ENCODE measurements at regions not wholly inside any gene's neighbourhood (a gene's known extent, or its start where the extent isn't known, plus 50 kb on each side); places are given as distances from the start of the nearest gene placed in this dataset.

- Histone ChIP-seq H3K4me3 (no peak overlapping the region), H3K4me1 (no peaks in the 10 kb centered on the region), H3K27ac (replicated peaks) (no peak overlapping the region), H3K9me3 (replicated peaks) (no peaks in the 10 kb centered on the region), H3K27me3 (ENCODE audit: low read depth) (no peaks in the 10 kb centered on the region), H3K36me3 (no peaks in the 10 kb centered on the region)
- DNase-seq = no peak
- TF ChIP-seq, protein P1, sequence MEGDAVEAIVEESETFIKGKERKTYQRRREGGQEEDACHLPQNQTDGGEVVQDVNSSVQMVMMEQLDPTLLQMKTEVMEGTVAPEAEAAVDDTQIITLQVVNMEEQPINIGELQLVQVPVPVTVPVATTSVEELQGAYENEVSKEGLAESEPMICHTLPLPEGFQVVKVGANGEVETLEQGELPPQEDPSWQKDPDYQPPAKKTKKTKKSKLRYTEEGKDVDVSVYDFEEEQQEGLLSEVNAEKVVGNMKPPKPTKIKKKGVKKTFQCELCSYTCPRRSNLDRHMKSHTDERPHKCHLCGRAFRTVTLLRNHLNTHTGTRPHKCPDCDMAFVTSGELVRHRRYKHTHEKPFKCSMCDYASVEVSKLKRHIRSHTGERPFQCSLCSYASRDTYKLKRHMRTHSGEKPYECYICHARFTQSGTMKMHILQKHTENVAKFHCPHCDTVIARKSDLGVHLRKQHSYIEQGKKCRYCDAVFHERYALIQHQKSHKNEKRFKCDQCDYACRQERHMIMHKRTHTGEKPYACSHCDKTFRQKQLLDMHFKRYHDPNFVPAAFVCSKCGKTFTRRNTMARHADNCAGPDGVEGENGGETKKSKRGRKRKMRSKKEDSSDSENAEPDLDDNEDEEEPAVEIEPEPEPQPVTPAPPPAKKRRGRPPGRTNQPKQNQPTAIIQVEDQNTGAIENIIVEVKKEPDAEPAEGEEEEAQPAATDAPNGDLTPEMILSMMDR (IDR thresholded peaks at IDR 0.05; ENCODE audit: borderline replicate concordance) = no peak
- intact Hi-C loops (cut with micrococcal nuclease) = no loop called here
These were observed 195.5 kb upstream of the KYNU start for GRCh38 chr2:142681952-142682351.

GRCh38 chr2:142678164-142678563 lies 199.3 kb upstream of the KYNU start:
- TF ChIP-seq, protein P1 (IDR thresholded peaks at IDR 0.05; ENCODE audit: borderline replicate concordance) = no peak
- intact Hi-C loops (cut with micrococcal nuclease) = no loop called here
- Histone ChIP-seq H3K4me1 (no peaks in the 10 kb centered on the region), H3K9me3 (replicated peaks) (no peaks in the 10 kb centered on the region), H3K4me3 (no peak overlapping the region), H3K27ac (replicated peaks) (no peak overlapping the region), H3K36me3 (no peaks in the 10 kb centered on the region), H3K27me3 (ENCODE audit: low read depth) (no peaks in the 10 kb centered on the region)
- no peak for DNase-seq

DNA sequence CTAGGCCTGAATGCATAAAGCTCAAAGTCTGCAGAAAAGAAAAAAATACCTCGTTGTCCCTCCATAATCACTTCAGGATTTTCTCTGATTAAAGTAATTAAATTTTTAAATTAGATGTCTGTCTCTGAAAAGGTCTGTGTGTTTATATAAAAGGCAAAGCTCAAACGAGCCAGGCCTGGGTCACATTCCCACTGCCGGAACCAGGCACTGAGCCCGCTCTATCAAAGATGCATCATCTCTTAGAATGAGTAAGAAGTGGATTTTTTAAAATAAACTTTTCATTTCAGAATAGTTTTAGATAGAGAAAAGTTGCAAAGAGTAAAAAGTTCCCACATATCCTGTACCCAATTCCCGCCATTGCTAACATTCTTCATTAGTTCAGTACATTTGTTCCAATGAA lies 202.1 kb upstream of the KYNU start:
- no peak for DNase-seq
- TF ChIP-seq, protein P1 (IDR thresholded peaks at IDR 0.05; ENCODE audit: borderline replicate concordance) = no peak
- Histone ChIP-seq H3K36me3 (no peaks in the 10 kb centered on the region), H3K9me3 (replicated peaks) (no peaks in the 10 kb centered on the region), H3K27ac (replicated peaks) (no peak overlapping the region), H3K4me1 (no peaks in the 10 kb centered on the region), H3K4me3 (no peak overlapping the region), H3K27me3 (ENCODE audit: low read depth) (no peaks in the 10 kb centered on the region)
- intact Hi-C loops (cut with micrococcal nuclease) = no loop called here

DNA sequence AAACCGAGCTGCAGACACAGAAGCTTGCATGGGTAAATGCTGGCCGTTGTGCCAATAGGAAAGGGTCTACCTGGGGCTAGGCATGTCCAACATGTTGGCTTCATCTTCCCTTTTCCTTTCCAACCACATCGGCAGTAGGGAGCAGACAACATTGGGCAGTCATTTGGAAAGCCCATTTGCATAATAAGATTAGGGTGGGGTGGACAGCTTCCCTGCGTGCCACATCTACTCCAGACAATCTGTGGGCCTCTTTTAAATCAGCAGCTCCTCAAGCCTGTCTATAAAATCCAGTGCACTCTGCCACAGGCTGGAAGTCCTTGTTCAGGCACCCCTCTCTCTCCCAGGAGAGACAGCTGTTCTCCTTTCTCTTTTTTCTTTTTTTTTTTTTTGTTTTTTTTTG lies 203.6 kb upstream of the KYNU start:
- H3K36me3 ChIP-seq = no peaks in the 10 kb centered on the region
- TF ChIP-seq, protein P1 (IDR thresholded peaks at IDR 0.05; ENCODE audit: borderline replicate concordance) = no peak
- no peak overlapping the region for H3K27ac ChIP-seq (replicated peaks)
- DNase-seq = no peak
- no peak overlapping the region for H3K4me3 ChIP-seq
- no peaks in the 10 kb centered on the region for H3K9me3 ChIP-seq (replicated peaks)
- intact Hi-C loops (cut with micrococcal nuclease) = no loop called here
- no peaks in the 10 kb centered on the region for H3K27me3 ChIP-seq (ENCODE audit: low read depth)
- no peaks in the 10 kb centered on the region for H3K4me1 ChIP-seq

GRCh38 chr2:142672698-142673097 lies 204.8 kb upstream of the KYNU start:
- TF ChIP-seq, protein P1 (IDR thresholded peaks at IDR 0.05; ENCODE audit: borderline replicate concordance) = no peak
- intact Hi-C loops (cut with micrococcal nuclease) = no loop called here
- Histone ChIP-seq H3K4me3 (no peak overlapping the region), H3K4me1 (no peaks in the 10 kb centered on the region), H3K27me3 (ENCODE audit: low read depth) (no peaks in the 10 kb centered on the region), H3K27ac (replicated peaks) (no peak overlapping the region), H3K9me3 (replicated peaks) (no peaks in the 10 kb centered on the region), H3K36me3 (no peaks in the 10 kb centered on the region)
- no peak for DNase-seq

GRCh38 chr2:142670362-142670761 lies 207.1 kb upstream of the KYNU start:
- H3K9me3 ChIP-seq (replicated peaks) = no peaks in the 10 kb centered on the region
- H3K36me3 ChIP-seq = no peaks in the 10 kb centered on the region
- no peak overlapping the region for H3K27ac ChIP-seq (replicated peaks)
- intact Hi-C loops (cut with micrococcal nuclease) = no loop called here
- no peak for DNase-seq
- no peak overlapping the region for H3K4me3 ChIP-seq
- no peaks in the 10 kb centered on the region for H3K27me3 ChIP-seq (ENCODE audit: low read depth)
- TF ChIP-seq, protein P1 (IDR thresholded peaks at IDR 0.05; ENCODE audit: borderline replicate concordance) = no peak
- H3K4me1 ChIP-seq = no peaks in the 10 kb centered on the region

Data from left ventricle myocardium inferior (tissue), 1 donor.